ENCODE measurements at regions not wholly inside any gene's neighbourhood (a gene's known extent, or its start where the extent isn't known, plus 50 kb on each side); places are given as distances from the start of the nearest gene placed in this dataset.

DNA sequence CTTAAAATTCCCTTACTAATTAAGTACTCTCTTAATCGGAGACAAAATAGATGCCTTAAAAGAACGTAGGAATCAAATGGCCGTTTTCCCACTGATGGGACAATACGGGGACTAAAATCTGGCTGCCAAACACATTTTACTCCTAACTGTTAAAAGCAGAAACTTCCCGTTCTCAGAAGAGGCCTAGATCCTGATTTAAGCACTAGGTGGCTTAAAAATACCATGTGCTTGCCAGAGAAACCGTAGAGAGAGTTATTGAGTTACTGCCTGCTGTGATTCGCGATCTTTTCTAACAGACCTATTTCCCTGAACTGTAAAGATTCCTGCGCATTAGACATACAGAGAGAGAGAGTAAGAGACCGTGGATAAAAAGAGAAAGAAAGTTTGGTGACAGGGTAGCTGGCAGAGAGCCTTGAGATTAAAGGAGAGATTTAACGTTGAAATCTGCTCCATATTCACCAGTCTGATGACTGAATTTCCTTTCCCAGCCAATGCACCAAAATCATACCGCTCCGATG, 54.4 kb upstream of the STUM start:
- TF ChIP-seq POLR2A (IDR thresholded peaks at IDR 0.05; ENCODE audit: low read depth, low read length) (no peak), POLR2AphosphoS5 (IDR thresholded peaks at IDR 0.05; ENCODE audit: low read depth, low read length) (no peak), TAF1 (IDR thresholded peaks at IDR 0.05; ENCODE audit: borderline replicate concordance, low read depth, low read length) (no peak)

Measured in GM12892 (cell line).